GM18498 (cell line): ENCODE measurements at regions not wholly inside any gene's neighbourhood (a gene's known extent, or its start where the extent isn't known, plus 50 kb on each side); places are given as distances from the start of the nearest gene placed in this dataset.

Experiments
- ATAC-seq: cut with Tn5 transposase; IDR thresholded peaks from one replicate; pipeline ENCODE4 v1.9.1; 2021; ENCODE audit warnings: mild to moderate bottlenecking, moderate library complexity; ENCODE audit not compliant: unreplicated experiment

GRCh38 chr12:43123461-43123860 lies 428.5 kb downstream of the ADAMTS20 start:
- ATAC-seq, result no peak

- no peak for ATAC-seq
These were observed 431.9 kb downstream of the ADAMTS20 start for GRCh38 chr12:43120150-43120549.

- no peak for ATAC-seq
These were observed 433.1 kb downstream of the ADAMTS20 start for GRCh38 chr12:43118881-43119280.

GRCh38 chr12:43118234-43118633 lies 433.8 kb downstream of the ADAMTS20 start:
- ATAC-seq, result no peak

- ATAC-seq, result no peak
These were observed 434.6 kb downstream of the ADAMTS20 start for GRCh38 chr12:43117226-43117930.

GRCh38 chr12:43115441-43116160 lies 436.4 kb downstream of the ADAMTS20 start:
- ATAC-seq, result no peak

GRCh38 chr12:43114316-43114715 lies 437.7 kb downstream of the ADAMTS20 start:
- ATAC-seq, result no peak

GRCh38 chr12:43113616-43114015 lies 438.4 kb downstream of the ADAMTS20 start:
- ATAC-seq, result no peak

- no peak for ATAC-seq
These were observed 438.9 kb downstream of the ADAMTS20 start for GRCh38 chr12:43113135-43113534.

GRCh38 chr12:43112101-43112920 lies 439.7 kb downstream of the ADAMTS20 start:
- no peak for ATAC-seq

- no peak for ATAC-seq
These were observed 440.4 kb downstream of the ADAMTS20 start for GRCh38 chr12:43111608-43112007.

- no peak for ATAC-seq
These were observed 442.2 kb downstream of the ADAMTS20 start for GRCh38 chr12:43109631-43110345.

- no peak for ATAC-seq
These were observed 443.3 kb downstream of the ADAMTS20 start for GRCh38 chr12:43108656-43109055.

- ATAC-seq, result no peak
These were observed 444.8 kb downstream of the ADAMTS20 start for GRCh38 chr12:43107026-43107775.

GRCh38 chr12:43106355-43106754 lies 445.6 kb downstream of the ADAMTS20 start:
- ATAC-seq, result no peak

- ATAC-seq, result no peak
These were observed 446.5 kb downstream of the ADAMTS20 start for GRCh38 chr12:43105426-43105981.

- no peak for ATAC-seq
These were observed 447.5 kb downstream of the ADAMTS20 start for GRCh38 chr12:43104494-43104893.

- no peak for ATAC-seq
These were observed 448.1 kb downstream of the ADAMTS20 start for GRCh38 chr12:43103866-43104265.

GRCh38 chr12:43102546-43103264 lies 449.3 kb downstream of the ADAMTS20 start:
- ATAC-seq, result no peak
